Esophagus squamous epithelium (tissue), 4 donors: ENCODE measurements at regions not wholly inside any gene's neighbourhood (a gene's known extent, or its start where the extent isn't known, plus 50 kb on each side); places are given as distances from the start of the nearest gene placed in this dataset.

Experiments
- POLR2A ChIP-seq, 4 donors: fragments of 450-650 bp; IDR thresholded peaks; one replicate each; pipeline ENCODE4 v1.6.1; 2017; ENCODE audit warnings: antibody characterized with exemption in 4 of 4, mild to moderate bottlenecking in 4 of 4, moderate library complexity in 3 of 4
- TF ChIP-seq, protein P1 (sequence below), 6 experiments: fragments of 450-650 bp in 4 of 6; fragments of 200-600 bp in 2 of 6; sonication (generic) in 2 of 6; IDR thresholded peaks; one replicate each; pipeline ENCODE4 v1.5.1; 2016 to 2019; ENCODE audit warnings: antibody characterized with exemption in 6 of 6, mild to moderate bottlenecking in 4 of 6, moderate library complexity in 4 of 6

DNA sequence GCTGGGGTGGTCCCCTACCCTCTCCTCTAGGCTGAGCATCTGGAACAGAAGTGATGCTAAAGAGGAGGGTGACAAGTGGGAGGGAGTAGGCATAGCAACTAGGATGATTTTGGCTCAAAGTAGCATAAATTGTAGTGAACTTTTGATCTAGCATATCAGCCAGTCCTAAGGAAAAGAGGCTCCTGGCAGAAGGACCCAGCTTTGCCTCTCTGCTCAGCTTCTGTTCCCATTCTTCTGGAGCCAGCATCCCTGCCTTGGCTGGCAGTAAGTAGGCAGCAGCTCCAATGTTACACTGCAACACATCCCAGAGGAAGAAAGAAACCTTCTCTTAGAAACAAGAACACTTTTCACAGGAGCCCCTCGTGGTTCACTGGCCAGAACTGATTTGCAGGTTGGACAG lies 487.0 kb downstream of the MTRR start:
- TF ChIP-seq, protein P1, sequence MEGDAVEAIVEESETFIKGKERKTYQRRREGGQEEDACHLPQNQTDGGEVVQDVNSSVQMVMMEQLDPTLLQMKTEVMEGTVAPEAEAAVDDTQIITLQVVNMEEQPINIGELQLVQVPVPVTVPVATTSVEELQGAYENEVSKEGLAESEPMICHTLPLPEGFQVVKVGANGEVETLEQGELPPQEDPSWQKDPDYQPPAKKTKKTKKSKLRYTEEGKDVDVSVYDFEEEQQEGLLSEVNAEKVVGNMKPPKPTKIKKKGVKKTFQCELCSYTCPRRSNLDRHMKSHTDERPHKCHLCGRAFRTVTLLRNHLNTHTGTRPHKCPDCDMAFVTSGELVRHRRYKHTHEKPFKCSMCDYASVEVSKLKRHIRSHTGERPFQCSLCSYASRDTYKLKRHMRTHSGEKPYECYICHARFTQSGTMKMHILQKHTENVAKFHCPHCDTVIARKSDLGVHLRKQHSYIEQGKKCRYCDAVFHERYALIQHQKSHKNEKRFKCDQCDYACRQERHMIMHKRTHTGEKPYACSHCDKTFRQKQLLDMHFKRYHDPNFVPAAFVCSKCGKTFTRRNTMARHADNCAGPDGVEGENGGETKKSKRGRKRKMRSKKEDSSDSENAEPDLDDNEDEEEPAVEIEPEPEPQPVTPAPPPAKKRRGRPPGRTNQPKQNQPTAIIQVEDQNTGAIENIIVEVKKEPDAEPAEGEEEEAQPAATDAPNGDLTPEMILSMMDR (IDR thresholded peaks at IDR 0.05) = no peak
- no peak for TF ChIP-seq POLR2A (IDR thresholded peaks at IDR 0.05)
